OCI-LY3 (cell line): ENCODE measurements at regions not wholly inside any gene's neighbourhood (a gene's known extent, or its start where the extent isn't known, plus 50 kb on each side); places are given as distances from the start of the nearest gene placed in this dataset.

ENCODE experiments used
- H2AFZ ChIP-seq: fragments of 200-600, 300-600 bp; shearing (Covaris generic); 2 replicates; pipeline ENCODE4 v1.6.0; 2014; ENCODE audit warnings: antibody characterized with exemption, low read depth, low read length
- H3K27ac ChIP-seq: fragments of 200-600, 300-600 bp; sonication (generic); 2 replicates; pipeline ENCODE4 v1.5.1; 2014; ENCODE audit warnings: mild to moderate bottlenecking, low read length, moderate library complexity, mixed read lengths
- H3K27me3 ChIP-seq: fragments of 200-600, 300-600 bp; sonication (generic); 2 replicates; pipeline ENCODE4 v1.6.1; 2014; ENCODE audit warnings: low read depth, low read length, mixed read lengths
- H3K36me3 ChIP-seq: fragments of 200-600, 300-600 bp; sonication (generic); replicated peaks from 2 replicates; pipeline ENCODE3; 2014; ENCODE audit warnings: low read depth, low read length, mixed read lengths
- H3K4me1 ChIP-seq: fragments of 300-600, 200-600 bp; sonication (generic); 2 replicates; pipeline ENCODE4 v1.6.1; 2014; ENCODE audit warnings: low read length, mixed read lengths
- H3K4me2 ChIP-seq: fragments of 200-600, 300-600 bp; sonication (generic); 2 replicates; pipeline ENCODE4 v1.6.1; 2014; ENCODE audit warnings: low read length, mixed read lengths
- H3K4me3 ChIP-seq: fragments of 300-600, 200-600 bp; sonication (generic); 2 replicates; pipeline ENCODE4 v1.5.1; 2014; ENCODE audit warnings: antibody characterized with exemption, mild to moderate bottlenecking, low read length, moderate library complexity
- H3K79me2 ChIP-seq: fragments of 300-600, 200-600 bp; shearing (Covaris generic); 2 replicates; pipeline ENCODE4 v1.6.1; 2014; ENCODE audit warnings: mild to moderate bottlenecking, low read length, mixed read lengths
- H3K9ac ChIP-seq: fragments of 300-600, 200-600 bp; shearing (Covaris generic); 2 replicates; pipeline ENCODE4 v1.6.0; 2014; ENCODE audit warnings: mild to moderate bottlenecking, low read length, moderate library complexity
- H3K9me3 ChIP-seq: fragments of 200-600, 300-600 bp; shearing (Covaris generic); 2 replicates; pipeline ENCODE4 v1.6.1; 2014; ENCODE audit warnings: low read length, mixed read lengths; ENCODE audit not compliant: insufficient read depth
- H4K20me1 ChIP-seq: fragments of 200-600, 300-600 bp; sonication (generic); 2 replicates; pipeline ENCODE4 v1.6.1; 2016; ENCODE audit warnings: low read length, mixed read lengths; ENCODE audit not compliant: insufficient read depth
- EZH2phosphoT487 ChIP-seq: fragments of 200-600 bp; shearing (Covaris generic); IDR thresholded peaks from 2 replicates; pipeline ENCODE4 v1.6.1; 2018; ENCODE audit warnings: antibody characterized with exemption, mixed run types, low read depth
- TF ChIP-seq, protein P1 (sequence below): fragments of 200-600, 300-600 bp; sonication (generic); IDR thresholded peaks from 2 replicates; pipeline ENCODE4 v1.5.1; 2014; ENCODE audit warnings: antibody characterized with exemption, low read length, low read depth

DNA sequence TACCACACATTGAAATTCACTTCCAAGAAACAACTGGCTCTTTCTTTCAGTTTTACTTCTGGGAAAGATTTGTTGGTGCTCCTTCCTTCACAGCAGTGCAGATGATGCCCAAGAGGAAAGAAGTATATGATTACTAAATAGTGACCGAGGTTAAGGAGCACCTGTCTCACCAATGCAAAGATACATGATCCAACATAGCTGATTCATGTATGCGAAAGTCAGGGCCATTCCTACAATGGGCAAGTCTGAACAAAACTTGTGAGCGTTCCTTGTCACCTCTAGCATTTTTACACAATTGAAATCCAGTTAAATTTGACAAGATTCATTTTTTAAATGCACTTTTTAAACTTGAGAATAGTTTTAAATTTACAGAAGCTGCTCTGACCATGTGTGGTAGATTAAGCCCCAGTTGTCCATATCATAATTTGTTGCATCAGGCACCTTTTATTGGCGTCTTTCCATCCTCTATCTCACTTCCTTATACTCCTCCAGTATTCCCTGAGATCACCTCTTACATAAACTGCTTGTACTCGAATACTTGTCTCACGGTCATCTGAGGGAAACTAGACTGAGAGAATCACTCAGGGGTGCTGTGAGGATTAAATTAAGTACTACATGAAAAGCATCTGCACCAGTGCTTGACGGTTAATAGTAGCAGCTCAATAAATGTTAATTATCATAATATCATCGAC lies 438.8 kb upstream of the CDH20 start:
- no peak overlapping the region for H3K4me3 ChIP-seq
- no peak overlapping the region for H3K27ac ChIP-seq
- H2AFZ ChIP-seq: no peak overlapping the region
- H3K9me3 ChIP-seq: no peaks in the 10 kb centered on the region
- no peaks in the 10 kb centered on the region for H3K36me3 ChIP-seq
- TF ChIP-seq, protein P1, sequence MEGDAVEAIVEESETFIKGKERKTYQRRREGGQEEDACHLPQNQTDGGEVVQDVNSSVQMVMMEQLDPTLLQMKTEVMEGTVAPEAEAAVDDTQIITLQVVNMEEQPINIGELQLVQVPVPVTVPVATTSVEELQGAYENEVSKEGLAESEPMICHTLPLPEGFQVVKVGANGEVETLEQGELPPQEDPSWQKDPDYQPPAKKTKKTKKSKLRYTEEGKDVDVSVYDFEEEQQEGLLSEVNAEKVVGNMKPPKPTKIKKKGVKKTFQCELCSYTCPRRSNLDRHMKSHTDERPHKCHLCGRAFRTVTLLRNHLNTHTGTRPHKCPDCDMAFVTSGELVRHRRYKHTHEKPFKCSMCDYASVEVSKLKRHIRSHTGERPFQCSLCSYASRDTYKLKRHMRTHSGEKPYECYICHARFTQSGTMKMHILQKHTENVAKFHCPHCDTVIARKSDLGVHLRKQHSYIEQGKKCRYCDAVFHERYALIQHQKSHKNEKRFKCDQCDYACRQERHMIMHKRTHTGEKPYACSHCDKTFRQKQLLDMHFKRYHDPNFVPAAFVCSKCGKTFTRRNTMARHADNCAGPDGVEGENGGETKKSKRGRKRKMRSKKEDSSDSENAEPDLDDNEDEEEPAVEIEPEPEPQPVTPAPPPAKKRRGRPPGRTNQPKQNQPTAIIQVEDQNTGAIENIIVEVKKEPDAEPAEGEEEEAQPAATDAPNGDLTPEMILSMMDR: no peak
- TF ChIP-seq EZH2phosphoT487: no peak
- H3K79me2 ChIP-seq: no peaks in the 10 kb centered on the region
- no peak overlapping the region for H3K4me2 ChIP-seq
- H3K4me1 ChIP-seq: no peaks in the 10 kb centered on the region; the same call in 1 of the 2 replicates
- no peak overlapping the region for H3K9ac ChIP-seq
- H4K20me1 ChIP-seq: no peaks in the 10 kb centered on the region
- H3K27me3 ChIP-seq: no peaks in the 10 kb centered on the region

DNA sequence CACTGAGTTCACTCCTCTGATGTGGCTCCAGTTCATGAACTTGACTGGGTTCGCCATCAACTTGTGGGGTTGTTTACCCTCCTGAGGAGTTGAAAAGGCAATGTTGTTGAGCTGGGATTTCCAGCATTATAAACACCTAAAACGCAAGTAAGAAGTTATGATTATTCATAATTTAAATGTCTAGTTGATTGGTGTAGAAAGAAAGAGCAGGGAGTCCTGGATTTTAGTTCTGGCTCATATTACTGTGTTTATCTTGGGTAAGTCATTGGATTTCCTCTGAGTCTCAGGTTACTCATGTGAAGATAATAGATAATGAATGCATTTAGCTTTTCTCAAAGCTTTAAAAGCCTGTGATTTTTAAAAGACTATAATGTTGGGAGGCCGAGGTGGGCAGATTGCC lies 438.0 kb upstream of the CDH20 start:
- H3K27me3 ChIP-seq: no peaks in the 10 kb centered on the region
- H3K4me3 ChIP-seq: no peak overlapping the region
- H3K27ac ChIP-seq: no peak overlapping the region
- no peaks in the 10 kb centered on the region for H3K79me2 ChIP-seq
- no peaks in the 10 kb centered on the region for H4K20me1 ChIP-seq
- TF ChIP-seq, protein P1: no peak
- no peak for TF ChIP-seq EZH2phosphoT487
- no peak overlapping the region for H3K9ac ChIP-seq
- no peak overlapping the region for H2AFZ ChIP-seq
- no peaks in the 10 kb centered on the region for H3K36me3 ChIP-seq
- H3K4me1 ChIP-seq: no peaks in the 10 kb centered on the region; the same call in 1 of the 2 replicates
- no peak overlapping the region for H3K4me2 ChIP-seq
- H3K9me3 ChIP-seq: no peaks in the 10 kb centered on the region

DNA sequence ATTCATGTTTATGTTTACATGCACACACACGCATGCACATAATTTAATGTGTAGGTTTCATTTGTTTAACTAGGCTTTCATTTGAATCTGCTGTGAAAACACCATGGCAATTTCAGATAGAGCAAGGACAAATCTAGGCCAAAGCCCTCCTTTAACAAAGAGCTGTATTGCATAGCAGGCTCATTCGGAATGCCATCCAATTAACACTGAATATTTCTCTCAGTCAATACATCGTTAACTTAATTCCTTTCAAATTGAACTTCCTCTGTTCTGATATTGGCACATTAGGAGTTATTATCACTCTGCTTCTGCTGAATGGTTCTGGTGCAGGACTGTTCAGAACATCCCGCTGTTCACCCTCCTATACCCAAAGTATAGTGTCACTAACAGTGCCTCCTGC lies 435.1 kb upstream of the CDH20 start:
- no peaks in the 10 kb centered on the region for H3K79me2 ChIP-seq
- H3K27ac ChIP-seq: no peak overlapping the region
- no peak overlapping the region for H3K4me3 ChIP-seq
- H3K36me3 ChIP-seq: no peaks in the 10 kb centered on the region
- no peak overlapping the region for H2AFZ ChIP-seq
- no peaks in the 10 kb centered on the region for H3K9me3 ChIP-seq
- TF ChIP-seq, protein P1: no peak
- no peak for TF ChIP-seq EZH2phosphoT487
- H3K9ac ChIP-seq: no peak overlapping the region
- H3K4me1 ChIP-seq: peaks cover 11% of the 10 kb centered on the region
- H4K20me1 ChIP-seq: no peaks in the 10 kb centered on the region
- H3K4me2 ChIP-seq: no peak overlapping the region
- no peaks in the 10 kb centered on the region for H3K27me3 ChIP-seq

DNA sequence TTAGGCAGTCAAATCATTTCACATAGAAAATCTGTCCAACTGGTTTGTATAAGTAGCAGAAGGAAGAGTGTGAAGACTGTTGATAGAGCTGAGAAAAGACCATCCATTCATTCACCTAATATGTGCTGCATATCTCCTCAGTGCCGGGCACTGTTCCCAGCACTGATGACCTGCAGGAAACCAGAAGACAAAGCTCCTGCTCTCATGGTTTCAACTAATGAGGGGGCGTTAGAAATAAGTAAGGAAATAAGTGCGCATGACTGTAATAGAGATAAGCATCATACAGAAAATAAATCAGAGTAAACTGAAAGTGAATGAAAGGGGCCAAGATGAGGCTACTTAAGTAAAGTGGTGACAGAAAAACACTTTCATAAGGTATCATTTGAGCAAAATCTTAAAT lies 427.5 kb upstream of the CDH20 start:
- Histone ChIP-seq H3K27ac (no peak overlapping the region), H3K9ac (no peak overlapping the region), H3K4me3 (no peak overlapping the region), H2AFZ (no peak overlapping the region), H3K4me1 (peaks cover 11% of the 10 kb centered on the region), H3K9me3 (no peaks in the 10 kb centered on the region), H3K27me3 (no peaks in the 10 kb centered on the region), H3K4me2 (no peak overlapping the region), H3K36me3 (no peaks in the 10 kb centered on the region), H3K79me2 (no peaks in the 10 kb centered on the region), H4K20me1 (no peaks in the 10 kb centered on the region)
- TF ChIP-seq EZH2phosphoT487: no peak
- TF ChIP-seq, protein P1: no peak
